ENCODE measurements at regions not wholly inside any gene's neighbourhood (a gene's known extent, or its start where the extent isn't known, plus 50 kb on each side); places are given as distances from the start of the nearest gene placed in this dataset.

GRCh38 chr11:92885600-92885999 lies 83.9 kb upstream of the MTNR1B start:
- TF ChIP-seq, protein P1, sequence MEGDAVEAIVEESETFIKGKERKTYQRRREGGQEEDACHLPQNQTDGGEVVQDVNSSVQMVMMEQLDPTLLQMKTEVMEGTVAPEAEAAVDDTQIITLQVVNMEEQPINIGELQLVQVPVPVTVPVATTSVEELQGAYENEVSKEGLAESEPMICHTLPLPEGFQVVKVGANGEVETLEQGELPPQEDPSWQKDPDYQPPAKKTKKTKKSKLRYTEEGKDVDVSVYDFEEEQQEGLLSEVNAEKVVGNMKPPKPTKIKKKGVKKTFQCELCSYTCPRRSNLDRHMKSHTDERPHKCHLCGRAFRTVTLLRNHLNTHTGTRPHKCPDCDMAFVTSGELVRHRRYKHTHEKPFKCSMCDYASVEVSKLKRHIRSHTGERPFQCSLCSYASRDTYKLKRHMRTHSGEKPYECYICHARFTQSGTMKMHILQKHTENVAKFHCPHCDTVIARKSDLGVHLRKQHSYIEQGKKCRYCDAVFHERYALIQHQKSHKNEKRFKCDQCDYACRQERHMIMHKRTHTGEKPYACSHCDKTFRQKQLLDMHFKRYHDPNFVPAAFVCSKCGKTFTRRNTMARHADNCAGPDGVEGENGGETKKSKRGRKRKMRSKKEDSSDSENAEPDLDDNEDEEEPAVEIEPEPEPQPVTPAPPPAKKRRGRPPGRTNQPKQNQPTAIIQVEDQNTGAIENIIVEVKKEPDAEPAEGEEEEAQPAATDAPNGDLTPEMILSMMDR (IDR thresholded peaks at IDR 0.05): no peak
- Mint-ChIP-seq H3K9me3 (no peaks in the 10 kb centered on the region), H3K36me3 (ENCODE audit: low read depth) (no peaks in the 10 kb centered on the region), H3K27ac (no peak overlapping the region), H3K27me3 (no peaks in the 10 kb centered on the region), H3K4me1 (no peaks in the 10 kb centered on the region), H3K4me3 (no peak overlapping the region)
- ChIA-PET POLR2A (no interaction called here), CTCF (no interaction called here)
- intact Hi-C loops (cut with micrococcal nuclease): no loop called here
- no peak for DNase-seq
- no peak for ATAC-seq (ENCODE audit: low read depth)

GRCh38 chr11:92886243-92886905 lies 83.1 kb upstream of the MTNR1B start:
- ChIA-PET CTCF (no interaction called here), POLR2A (no interaction called here)
- Mint-ChIP-seq H3K9me3 (no peaks in the 10 kb centered on the region), H3K4me1 (no peaks in the 10 kb centered on the region), H3K36me3 (ENCODE audit: low read depth) (no peaks in the 10 kb centered on the region), H3K4me3 (no peak overlapping the region), H3K27ac (no peak overlapping the region), H3K27me3 (no peaks in the 10 kb centered on the region)
- TF ChIP-seq, protein P1 (IDR thresholded peaks at IDR 0.05): no peak
- no peak for DNase-seq
- no peak for ATAC-seq (ENCODE audit: low read depth)
- intact Hi-C loops (cut with micrococcal nuclease): no loop called here

GRCh38 chr11:92888696-92889095 lies 80.8 kb upstream of the MTNR1B start:
- H3K9me3 Mint-ChIP-seq: no peaks in the 10 kb centered on the region
- ATAC-seq (ENCODE audit: low read depth) (no peak), DNase-seq (no peak)
- no peaks in the 10 kb centered on the region for H3K4me1 Mint-ChIP-seq
- no peak overlapping the region for H3K4me3 Mint-ChIP-seq
- TF ChIP-seq, protein P1 (IDR thresholded peaks at IDR 0.05): no peak
- no peak overlapping the region for H3K27ac Mint-ChIP-seq
- H3K36me3 Mint-ChIP-seq (ENCODE audit: low read depth): no peaks in the 10 kb centered on the region
- H3K27me3 Mint-ChIP-seq: no peaks in the 10 kb centered on the region
- ChIA-PET POLR2A (no interaction called here), CTCF (no interaction called here)
- intact Hi-C loops (cut with micrococcal nuclease): no loop called here

DNA sequence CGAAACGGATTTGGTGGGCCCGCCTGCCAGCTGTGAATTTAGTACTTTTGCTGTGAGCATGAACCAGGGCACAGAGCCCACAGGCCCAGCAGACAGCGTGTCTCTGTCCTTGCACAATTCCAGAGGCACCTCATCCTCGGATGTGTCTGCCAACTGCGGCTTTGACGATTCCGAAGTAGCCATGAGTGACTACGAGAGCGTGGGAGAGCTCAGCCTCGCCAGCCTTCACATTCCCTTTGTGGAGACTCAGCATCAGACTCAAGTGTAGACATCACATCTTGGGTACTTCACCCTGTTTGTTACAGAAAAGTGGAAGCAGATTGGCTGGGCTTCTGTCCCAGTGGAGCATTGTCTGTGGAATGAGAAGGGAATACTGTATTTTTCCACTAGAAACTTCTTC lies 78.6 kb upstream of the MTNR1B start:
- H3K9me3 Mint-ChIP-seq: no peaks in the 10 kb centered on the region
- no peaks in the 10 kb centered on the region for H3K36me3 Mint-ChIP-seq (ENCODE audit: low read depth)
- DNase-seq: no peak
- POLR2A ChIA-PET: no interaction called here
- intact Hi-C loops (cut with micrococcal nuclease): no loop called here
- H3K27ac Mint-ChIP-seq: no peak overlapping the region
- H3K27me3 Mint-ChIP-seq: no peaks in the 10 kb centered on the region
- CTCF ChIA-PET: no interaction called here
- H3K4me3 Mint-ChIP-seq: no peak overlapping the region
- no peaks in the 10 kb centered on the region for H3K4me1 Mint-ChIP-seq
- ATAC-seq (ENCODE audit: low read depth): no peak
- TF ChIP-seq, protein P1 (IDR thresholded peaks at IDR 0.05): no peak

GRCh38 chr11:92892802-92893684 lies 76.4 kb upstream of the MTNR1B start:
- no peak for ATAC-seq (ENCODE audit: low read depth)
- Mint-ChIP-seq H3K36me3 (ENCODE audit: low read depth) (no peaks in the 10 kb centered on the region), H3K9me3 (no peaks in the 10 kb centered on the region), H3K4me3 (no peak overlapping the region), H3K4me1 (no peaks in the 10 kb centered on the region), H3K27me3 (no peaks in the 10 kb centered on the region), H3K27ac (no peak overlapping the region)
- TF ChIP-seq, protein P1 (IDR thresholded peaks at IDR 0.05): no peak
- POLR2A ChIA-PET: no interaction called here
- DNase-seq: no peak
- CTCF ChIA-PET: no interaction called here
- intact Hi-C loops (cut with micrococcal nuclease): no loop called here

Data from activated B cell treated with CpG ODN at 0.5 μM for 24 hours (primary cell).